Brain microvascular endothelial cell (primary cell): ENCODE measurements at regions not wholly inside any gene's neighbourhood (a gene's known extent, or its start where the extent isn't known, plus 50 kb on each side); places are given as distances from the start of the nearest gene placed in this dataset.

Source experiments
- DNase-seq: peaks from one replicate; pipeline ENCODE4 v3.0.0-alpha.2; 2020
- H3K27ac ChIP-seq: fragments of 250-450 bp; sonication (Bioruptor Pico); 2 replicates; pipeline ENCODE4 v1.5.1; 2020; ENCODE audit warnings: mild to moderate bottlenecking, moderate library complexity
- H3K27me3 ChIP-seq: fragments of 250-450 bp; sonication (Bioruptor Pico); replicated peaks from 2 replicates; pipeline ENCODE4 v1.5.1; 2020; ENCODE audit warnings: mild to moderate bottlenecking
- H3K36me3 ChIP-seq: fragments of 250-450 bp; sonication (Bioruptor Pico); replicated peaks from 2 replicates; pipeline ENCODE4 v1.5.1; 2020; ENCODE audit warnings: mild to moderate bottlenecking
- H3K4me3 ChIP-seq: 2 replicates; pipeline ENCODE4 v1.5.1; 2011; ENCODE audit warnings: low read depth, mild to moderate bottlenecking, control low read depth, low read length, moderate library complexity
- in situ Hi-C: cut with HindIII; loops from 2 replicates; pipeline ENCODE4 v1.10.0; 2017; ENCODE audit warnings: low sequenced_read_pairs, low pct_ligation_motif_present
- TF ChIP-seq, protein P1 (sequence below): IDR thresholded peaks from 2 replicates; pipeline ENCODE4 v1.5.1; 2011; ENCODE audit warnings: low read depth, mild to moderate bottlenecking, moderate library complexity, low read length, control low read depth, inconsistent platforms; ENCODE audit errors: missing control alignments

DNA sequence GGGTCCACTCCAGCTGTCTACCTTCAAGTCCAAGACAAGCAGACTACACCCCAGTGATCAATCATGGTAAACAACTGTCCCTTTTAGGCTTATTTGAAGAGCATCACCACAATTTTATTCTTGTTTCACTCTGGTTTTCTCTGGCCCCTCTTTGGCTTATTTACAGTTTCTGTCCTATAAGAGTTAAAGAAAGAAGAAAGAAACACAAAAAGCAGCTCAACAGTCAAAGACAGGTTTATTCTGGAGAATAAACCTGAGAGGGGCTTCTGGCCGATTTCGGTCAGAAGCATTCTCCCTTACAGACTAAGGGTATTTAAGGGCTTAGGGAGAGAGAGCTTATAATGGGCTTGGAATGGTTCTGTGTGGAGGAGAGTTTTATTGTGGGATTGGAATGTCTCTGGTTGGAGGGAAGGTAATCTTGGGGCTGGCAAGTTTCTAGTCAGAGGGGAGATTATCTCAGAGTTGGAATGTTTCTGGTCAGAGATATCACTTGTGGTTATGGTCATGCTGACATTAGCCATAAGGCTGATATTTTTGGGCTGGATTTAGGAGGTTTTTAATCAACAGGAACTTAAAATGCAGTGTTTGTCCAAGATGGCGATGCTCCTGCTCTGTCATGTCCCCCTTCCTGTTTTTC is 161.0 kb downstream of the URB2 start:
- no peak for DNase-seq
- Histone ChIP-seq H3K27ac (no peak overlapping the region), H3K36me3 (no peaks in the 10 kb centered on the region), H3K27me3 (no peaks in the 10 kb centered on the region), H3K4me3 (no peak overlapping the region)
- TF ChIP-seq, protein P1, sequence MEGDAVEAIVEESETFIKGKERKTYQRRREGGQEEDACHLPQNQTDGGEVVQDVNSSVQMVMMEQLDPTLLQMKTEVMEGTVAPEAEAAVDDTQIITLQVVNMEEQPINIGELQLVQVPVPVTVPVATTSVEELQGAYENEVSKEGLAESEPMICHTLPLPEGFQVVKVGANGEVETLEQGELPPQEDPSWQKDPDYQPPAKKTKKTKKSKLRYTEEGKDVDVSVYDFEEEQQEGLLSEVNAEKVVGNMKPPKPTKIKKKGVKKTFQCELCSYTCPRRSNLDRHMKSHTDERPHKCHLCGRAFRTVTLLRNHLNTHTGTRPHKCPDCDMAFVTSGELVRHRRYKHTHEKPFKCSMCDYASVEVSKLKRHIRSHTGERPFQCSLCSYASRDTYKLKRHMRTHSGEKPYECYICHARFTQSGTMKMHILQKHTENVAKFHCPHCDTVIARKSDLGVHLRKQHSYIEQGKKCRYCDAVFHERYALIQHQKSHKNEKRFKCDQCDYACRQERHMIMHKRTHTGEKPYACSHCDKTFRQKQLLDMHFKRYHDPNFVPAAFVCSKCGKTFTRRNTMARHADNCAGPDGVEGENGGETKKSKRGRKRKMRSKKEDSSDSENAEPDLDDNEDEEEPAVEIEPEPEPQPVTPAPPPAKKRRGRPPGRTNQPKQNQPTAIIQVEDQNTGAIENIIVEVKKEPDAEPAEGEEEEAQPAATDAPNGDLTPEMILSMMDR = no peak
- in situ Hi-C loops = no loop called here

DNA sequence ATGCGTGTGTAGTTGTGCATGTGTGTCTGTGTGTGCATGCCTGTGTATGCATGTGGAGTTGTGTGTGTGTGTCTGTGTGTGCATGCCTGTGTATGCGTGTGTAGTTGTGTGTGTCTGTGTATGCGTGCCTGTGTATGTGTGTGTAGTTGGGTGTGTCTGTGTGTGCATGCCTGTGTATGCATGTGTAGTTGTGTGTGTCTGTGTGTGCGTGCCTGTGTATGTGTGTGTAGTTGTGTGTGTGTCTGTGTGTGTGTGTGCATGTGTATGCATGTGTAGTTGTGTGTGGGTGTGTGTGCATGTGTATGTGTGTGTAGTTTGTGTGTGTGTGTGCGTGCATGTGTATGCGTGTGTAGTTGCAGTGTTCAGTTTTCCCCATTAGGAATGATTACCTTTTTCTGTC is 162.0 kb downstream of the URB2 start:
- in situ Hi-C loops = no loop called here

DNA sequence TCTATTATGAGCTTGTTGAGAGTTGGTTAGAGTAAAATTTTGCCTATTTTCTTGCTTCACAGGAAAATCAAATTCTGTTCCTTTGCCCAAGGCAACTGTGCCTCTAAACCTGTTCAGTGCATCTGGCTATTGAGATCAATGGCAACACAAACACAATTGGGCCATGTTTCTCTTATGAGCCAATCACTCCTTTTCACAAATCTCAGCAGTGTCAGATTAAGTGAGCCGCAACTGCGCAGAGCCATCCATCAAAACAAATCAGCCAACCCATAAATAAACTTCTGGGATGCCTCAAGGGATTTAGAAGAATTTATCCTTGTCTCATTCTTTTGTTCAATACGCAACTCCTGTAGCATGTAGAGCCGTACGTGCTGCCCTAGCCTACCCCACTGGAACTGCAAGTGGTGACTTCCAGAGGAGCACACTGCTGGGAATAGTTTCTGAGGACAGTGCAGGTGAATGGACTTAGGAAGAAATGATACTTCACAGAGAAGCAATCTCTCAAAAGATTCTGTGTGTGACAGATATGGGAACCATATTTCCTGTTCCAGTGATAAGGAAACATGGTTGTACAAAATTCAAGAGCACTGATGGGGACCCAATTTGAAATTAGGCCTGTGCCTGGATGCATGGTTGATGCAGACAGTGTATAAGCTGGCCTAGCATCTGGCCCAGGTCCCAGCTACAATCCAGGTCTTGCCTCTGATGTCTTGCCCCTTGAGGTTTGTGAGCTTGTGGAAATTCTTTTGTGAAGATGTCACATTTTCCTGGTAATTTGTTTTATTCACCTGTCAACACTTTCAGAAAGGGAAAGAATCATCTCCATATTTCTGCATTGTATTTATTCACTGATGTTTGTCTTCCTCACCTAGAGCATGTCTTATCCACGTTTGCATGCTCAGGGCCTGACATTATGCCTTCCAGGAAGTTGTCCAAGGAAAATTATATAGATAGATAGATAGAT is 166.2 kb downstream of the URB2 start:
- no peaks in the 10 kb centered on the region for H3K27me3 ChIP-seq
- H3K4me3 ChIP-seq = no peak overlapping the region
- DNase-seq = no peak
- no peak overlapping the region for H3K27ac ChIP-seq
- in situ Hi-C loops = no loop called here
- H3K36me3 ChIP-seq = no peaks in the 10 kb centered on the region
- TF ChIP-seq, protein P1 = no peak

More for the DNA sequence above, 162.0 kb downstream of the URB2 start:
- Histone ChIP-seq H3K4me3 (no peak overlapping the region), H3K36me3 (no peaks in the 10 kb centered on the region), H3K27ac (no peak overlapping the region), H3K27me3 (no peaks in the 10 kb centered on the region)
- DNase-seq = no peak
- TF ChIP-seq, protein P1 = no peak

DNA sequence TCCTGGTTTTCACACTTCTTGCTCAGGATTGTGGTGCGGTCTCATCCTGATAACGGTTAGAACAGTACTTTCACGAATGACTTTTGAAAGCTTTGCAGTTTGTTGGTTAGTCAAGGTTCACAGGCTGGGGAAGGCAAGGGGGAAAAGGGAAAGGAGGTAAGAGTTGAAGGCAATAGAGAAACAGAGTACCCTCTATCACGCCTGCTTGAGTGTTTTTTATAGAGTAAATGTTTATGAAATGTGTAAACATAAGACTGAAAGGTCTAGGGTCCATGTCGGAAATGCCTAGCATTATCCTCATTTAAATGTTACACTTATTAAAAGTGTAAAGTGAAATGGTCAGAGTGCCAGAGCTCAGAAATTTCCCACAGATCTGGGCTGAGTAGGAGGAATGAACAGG is 167.4 kb downstream of the URB2 start:
- in situ Hi-C loops = no loop called here

DNA sequence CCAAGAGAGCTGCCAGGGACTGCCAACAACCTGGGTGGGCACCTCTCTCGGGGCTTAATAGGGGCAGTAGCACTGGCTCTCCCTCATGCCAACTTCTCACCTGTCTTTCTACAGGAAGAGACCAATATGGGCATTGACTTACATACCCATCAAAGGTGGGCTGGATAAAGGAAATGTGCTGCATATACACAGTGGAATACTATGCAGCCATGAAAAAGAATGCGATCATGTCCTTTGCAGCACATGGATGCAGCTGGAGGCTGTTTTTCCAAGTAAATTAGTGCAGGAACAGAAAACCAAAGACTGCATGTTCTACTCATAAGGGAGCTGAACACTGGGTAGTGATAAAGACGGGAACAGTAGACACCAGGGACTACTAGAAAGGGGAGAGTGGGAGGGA is 172.5 kb downstream of the URB2 start:
- DNase-seq = no peak
- Histone ChIP-seq H3K27me3 (no peaks in the 10 kb centered on the region), H3K36me3 (no peaks in the 10 kb centered on the region), H3K4me3 (no peak overlapping the region), H3K27ac (no peak overlapping the region)
- TF ChIP-seq, protein P1 = no peak
- in situ Hi-C loops = no loop called here

More for the DNA sequence above, 167.4 kb downstream of the URB2 start:
- no peak for DNase-seq
- Histone ChIP-seq H3K36me3 (no peaks in the 10 kb centered on the region), H3K27ac (no peak overlapping the region), H3K27me3 (no peaks in the 10 kb centered on the region), H3K4me3 (no peak overlapping the region)
- TF ChIP-seq, protein P1 = no peak
